Activated CD4-positive, alpha-beta T cell treated with anti-CD3 and anti-CD28 coated beads, Interleukin-2, amount 10 ng/mL, durations not matched to agents 24 days and 14 days (primary cell): ENCODE measurements at regions not wholly inside any gene's neighbourhood (a gene's known extent, or its start where the extent isn't known, plus 50 kb on each side); places are given as distances from the start of the nearest gene placed in this dataset.
"Not testable (repeated sequence)": the region's sequence is repeated elsewhere in the genome, so short reads cannot be mapped to it uniquely, and the experiment has no call there.

Source experiments
- DNase-seq: peaks from one replicate; pipeline ENCODE4 v3.0.0; 2022
- H3K27ac Mint-ChIP-seq: one replicate; pipeline ENCODE4 v1.8.0; 2022; ENCODE audit warnings: mild to moderate bottlenecking, mixed read lengths
- H3K27me3 Mint-ChIP-seq: one replicate; pipeline ENCODE4 v1.8.0; 2022; ENCODE audit warnings: mixed read lengths
- H3K36me3 Mint-ChIP-seq: one replicate; pipeline ENCODE4 v1.8.0; 2022; ENCODE audit warnings: low read depth, mild to moderate bottlenecking, mixed read lengths
- H3K4me1 Mint-ChIP-seq: one replicate; pipeline ENCODE4 v1.8.0; 2021; ENCODE audit warnings: mixed read lengths
- H3K4me3 Mint-ChIP-seq: one replicate; pipeline ENCODE4 v1.8.0; 2022; ENCODE audit warnings: mild to moderate bottlenecking, moderate library complexity, mixed read lengths
- H3K9me3 Mint-ChIP-seq: one replicate; pipeline ENCODE4 v1.8.0; 2021; ENCODE audit warnings: mixed read lengths
- intact Hi-C: fragments of 100-400 bp; cut with micrococcal nuclease; formaldehyde crosslinking; loops from one replicate; pipeline ENCODE4 v1.15.1; 2023

DNA sequence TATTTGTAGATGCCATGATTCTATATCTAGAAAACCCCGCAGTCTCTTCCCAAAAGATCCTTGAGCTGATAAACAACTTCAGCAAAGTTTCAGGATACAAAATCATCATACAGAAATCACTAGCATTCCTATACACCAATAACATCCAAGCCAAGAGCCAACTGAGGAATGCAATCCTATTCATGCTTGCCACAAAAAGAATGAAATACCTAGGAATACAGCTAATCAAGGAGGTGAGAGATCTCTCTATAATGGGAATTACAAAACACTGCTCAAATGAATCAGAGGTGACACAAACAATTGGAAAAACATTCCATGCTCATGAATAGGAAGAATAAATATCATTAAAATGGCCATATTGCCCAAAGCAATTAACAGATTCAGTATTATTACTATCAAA lies 551.4 kb upstream of the SLC39A10 start:
- Mint-ChIP-seq H3K9me3 (no peaks in the 10 kb centered on the region), H3K27me3 (no peaks in the 10 kb centered on the region), H3K4me3 (no peak overlapping the region), H3K36me3 (no peaks in the 10 kb centered on the region), H3K4me1 (no peaks in the 10 kb centered on the region), H3K27ac (no peak overlapping the region)
- DNase-seq, result no peak
- intact Hi-C loops, result no loop called here

DNA sequence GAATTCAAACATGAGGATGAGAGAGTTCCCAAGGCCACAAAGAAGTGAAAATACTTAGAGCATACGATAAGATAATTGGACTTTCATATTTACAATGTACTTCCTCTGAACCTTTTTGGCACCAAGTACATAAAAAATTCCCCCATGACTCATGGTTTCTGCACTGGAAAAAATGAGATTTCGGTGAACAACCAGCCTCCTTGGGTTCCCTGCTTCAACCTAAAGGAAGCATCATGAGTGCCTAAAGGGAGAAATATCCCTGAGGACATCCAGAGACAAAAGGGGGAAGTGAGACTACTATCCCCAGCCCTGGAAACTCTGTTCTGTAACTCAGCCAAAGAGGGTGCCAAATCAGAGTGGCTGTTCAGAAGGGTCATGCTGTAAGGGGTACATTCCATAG lies 562.7 kb upstream of the SLC39A10 start:
- Mint-ChIP-seq H3K9me3 (no peaks in the 10 kb centered on the region), H3K36me3 (no peaks in the 10 kb centered on the region), H3K27ac (no peak overlapping the region), H3K4me3 (no peak overlapping the region), H3K4me1 (peaks cover 3% of the 10 kb centered on the region), H3K27me3 (no peaks in the 10 kb centered on the region)
- intact Hi-C loops, result no loop called here
- no peak for DNase-seq

DNA sequence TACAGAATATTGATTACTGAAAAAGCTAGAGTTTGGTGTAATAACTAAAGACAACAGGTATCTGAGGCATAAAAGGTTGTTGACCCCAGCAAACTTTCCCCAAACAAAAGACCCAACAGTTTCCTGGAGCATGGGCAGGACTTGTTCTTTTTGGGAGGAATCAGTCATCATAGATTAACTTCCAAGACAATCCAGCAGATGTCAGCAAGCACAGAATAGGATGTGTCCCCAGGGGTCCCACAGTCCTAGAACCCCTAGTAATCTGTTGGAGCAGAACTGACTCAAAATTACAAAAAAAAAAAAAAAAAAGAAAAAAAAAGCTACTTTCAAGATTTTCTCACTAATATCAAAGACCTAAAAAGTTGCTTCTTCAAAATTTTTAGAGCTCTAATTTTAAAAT lies 564.7 kb upstream of the SLC39A10 start:
- intact Hi-C loops, result no loop called here
- peaks cover 3% of the 10 kb centered on the region for H3K4me1 Mint-ChIP-seq
- H3K27me3 Mint-ChIP-seq, result no peaks in the 10 kb centered on the region

DNA sequence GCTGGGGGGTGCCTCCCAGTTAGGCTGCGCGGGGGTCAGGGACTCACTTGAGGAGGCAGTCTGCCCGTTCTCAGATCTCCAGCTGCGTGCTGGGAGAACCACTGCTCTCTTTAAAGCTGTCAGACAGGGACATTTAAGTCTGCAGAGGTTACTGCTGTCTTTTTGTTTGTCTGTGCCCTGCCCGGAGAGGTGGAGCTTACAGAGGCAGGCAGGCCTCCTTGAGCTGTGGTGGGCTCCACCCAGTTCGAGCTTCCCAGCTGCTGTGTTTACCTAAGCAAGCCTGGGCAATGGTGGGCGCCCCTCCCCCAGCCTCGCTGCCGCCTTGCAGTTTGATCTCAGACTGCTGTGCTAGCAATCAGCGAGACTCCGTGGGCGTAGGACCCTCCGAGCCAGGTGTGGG lies 584.2 kb upstream of the SLC39A10 start:
- H3K27me3 Mint-ChIP-seq, H3K27ac Mint-ChIP-seq, H3K9me3 Mint-ChIP-seq, H3K36me3 Mint-ChIP-seq, H3K4me3 Mint-ChIP-seq, intact Hi-C loops, H3K4me1 Mint-ChIP-seq, DNase-seq: not testable (repeated sequence)

More for the DNA sequence above, 564.7 kb upstream of the SLC39A10 start:
- no peaks in the 10 kb centered on the region for H3K9me3 Mint-ChIP-seq
- H3K36me3 Mint-ChIP-seq, result no peaks in the 10 kb centered on the region
- no peak overlapping the region for H3K4me3 Mint-ChIP-seq
- no peak for DNase-seq
- H3K27ac Mint-ChIP-seq, result no peak overlapping the region

DNA sequence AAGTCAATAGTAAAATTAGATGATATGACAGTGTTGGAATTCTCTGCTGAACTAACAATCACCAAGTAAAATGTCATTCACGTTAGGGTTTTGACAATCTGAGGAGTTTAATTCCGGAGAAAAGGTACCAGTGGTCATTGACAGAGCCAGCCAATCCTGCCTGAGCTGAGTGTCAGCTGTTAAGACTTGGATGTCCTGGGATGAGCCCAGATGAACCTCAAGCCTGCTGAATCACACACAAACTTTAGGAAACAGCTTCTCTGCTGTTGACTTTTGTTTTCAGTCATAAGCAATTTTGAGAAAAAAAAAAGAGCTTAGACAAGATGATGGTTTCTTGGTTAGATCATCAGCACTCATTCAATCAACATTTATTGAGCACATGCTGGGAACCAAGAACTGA lies 600.0 kb upstream of the SLC39A10 start:
- DNase-seq, result no peak
- Mint-ChIP-seq H3K27me3 (no peaks in the 10 kb centered on the region), H3K27ac (no peak overlapping the region), H3K9me3 (no peaks in the 10 kb centered on the region), H3K4me1 (no peaks in the 10 kb centered on the region), H3K36me3 (no peaks in the 10 kb centered on the region), H3K4me3 (no peak overlapping the region)
- intact Hi-C loops, result no loop called here

DNA sequence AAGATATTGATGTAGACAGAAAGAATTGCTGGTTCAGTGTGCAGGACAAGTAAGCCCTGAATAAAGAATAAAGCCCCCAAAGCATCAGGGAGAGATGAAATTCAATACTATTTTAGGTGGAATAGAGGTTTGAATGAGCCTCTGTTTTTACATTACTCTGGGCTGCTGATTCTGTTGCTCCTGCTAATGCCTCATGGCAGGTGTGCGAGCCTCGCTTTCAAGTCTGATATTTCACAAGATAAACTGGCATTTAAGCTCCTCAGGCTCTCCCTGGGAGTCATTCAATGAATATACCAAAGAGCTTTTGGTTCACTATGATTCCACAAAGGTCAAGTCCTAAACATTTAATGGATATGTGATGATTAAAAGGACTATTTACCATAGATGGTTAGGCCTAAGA lies 601.0 kb upstream of the SLC39A10 start:
- H3K4me1 Mint-ChIP-seq, result no peaks in the 10 kb centered on the region
- H3K9me3 Mint-ChIP-seq, result no peaks in the 10 kb centered on the region
- intact Hi-C loops, result no loop called here
- no peaks in the 10 kb centered on the region for H3K36me3 Mint-ChIP-seq
- no peaks in the 10 kb centered on the region for H3K27me3 Mint-ChIP-seq
- DNase-seq, result no peak
- H3K27ac Mint-ChIP-seq, result no peak overlapping the region
- no peak overlapping the region for H3K4me3 Mint-ChIP-seq

DNA sequence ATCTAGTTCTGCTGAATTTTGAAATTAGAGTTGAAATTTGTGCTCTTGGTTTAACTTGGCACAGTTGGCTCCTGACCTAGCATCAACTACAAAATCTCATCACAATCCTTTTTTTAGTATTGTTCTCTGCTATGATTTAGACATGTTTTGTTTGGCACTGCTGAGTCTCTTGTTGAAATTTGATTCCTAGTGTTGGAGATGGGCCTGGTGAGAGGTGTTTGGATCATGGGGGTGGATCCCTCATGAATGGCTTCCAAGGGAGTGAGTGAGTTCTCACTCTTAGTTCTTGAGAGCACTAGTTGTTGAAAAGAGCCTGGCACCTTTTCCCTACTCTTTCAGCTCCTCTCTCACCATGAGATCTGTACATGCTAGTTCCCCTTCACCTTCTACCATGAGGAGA lies 605.6 kb upstream of the SLC39A10 start:
- no peak overlapping the region for H3K4me3 Mint-ChIP-seq
- intact Hi-C loops, result no loop called here

DNA sequence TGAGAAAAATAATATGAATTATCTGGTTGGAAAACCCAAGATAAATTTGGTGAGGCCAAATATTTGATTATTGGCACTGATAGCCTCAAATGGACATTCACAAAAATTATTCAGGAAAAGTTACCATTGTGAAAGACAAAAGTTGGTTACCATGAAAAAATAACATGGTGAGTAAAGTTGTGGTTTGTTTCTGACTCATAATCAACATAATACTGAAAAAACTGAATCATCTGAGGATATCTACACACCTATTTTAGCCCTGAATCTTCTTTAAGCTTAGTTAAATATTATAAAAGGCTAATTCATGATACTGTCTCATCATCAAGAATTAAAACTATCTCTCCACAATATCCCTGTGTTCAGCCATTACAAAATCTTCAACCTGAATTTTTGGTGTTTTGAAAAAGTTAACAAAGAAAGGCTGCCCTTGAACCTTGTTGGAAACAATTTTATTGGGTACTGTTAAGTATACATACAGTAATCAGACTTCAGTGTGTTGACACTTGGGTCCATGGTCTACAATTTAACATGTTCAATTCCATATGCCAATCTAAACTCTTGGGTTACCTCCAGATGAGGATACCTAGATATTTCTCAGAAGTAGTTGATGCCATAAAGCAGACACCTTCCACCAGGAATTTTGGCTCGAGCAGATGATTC lies 607.5 kb upstream of the SLC39A10 start:
- H3K4me3 Mint-ChIP-seq, result no peak overlapping the region
- H3K27ac Mint-ChIP-seq, result no peak overlapping the region
- no peaks in the 10 kb centered on the region for H3K27me3 Mint-ChIP-seq
- no peak for DNase-seq
- no peaks in the 10 kb centered on the region for H3K9me3 Mint-ChIP-seq
- intact Hi-C loops, result no loop called here
- H3K4me1 Mint-ChIP-seq, result peaks cover 2% of the 10 kb centered on the region
- no peaks in the 10 kb centered on the region for H3K36me3 Mint-ChIP-seq

More for the DNA sequence above, 605.6 kb upstream of the SLC39A10 start:
- no peak for DNase-seq
- Mint-ChIP-seq H3K9me3 (no peaks in the 10 kb centered on the region), H3K27ac (no peak overlapping the region), H3K36me3 (no peaks in the 10 kb centered on the region), H3K4me1 (peaks cover 2% of the 10 kb centered on the region), H3K27me3 (no peaks in the 10 kb centered on the region)

DNA sequence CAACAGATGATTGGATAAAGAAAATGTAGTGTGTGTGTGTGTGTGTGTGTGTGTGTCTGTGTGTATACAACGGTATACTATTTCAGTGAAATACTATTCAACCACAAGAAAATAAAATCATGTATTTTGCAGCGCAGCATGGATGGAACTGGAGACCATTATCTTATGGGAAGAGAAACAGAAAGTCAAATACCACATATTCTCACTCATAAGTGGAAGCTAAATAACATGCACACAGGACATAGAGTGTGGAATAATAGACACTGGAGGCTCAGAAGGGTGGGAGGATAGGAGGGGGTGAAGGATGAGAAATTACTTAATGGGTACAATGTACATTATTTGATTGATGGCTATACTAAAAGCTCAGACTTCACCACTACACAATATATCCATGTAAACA lies 609.1 kb upstream of the SLC39A10 start:
- Mint-ChIP-seq H3K9me3 (no peaks in the 10 kb centered on the region), H3K4me1 (peaks cover 2% of the 10 kb centered on the region), H3K27ac (no peak overlapping the region), H3K36me3 (no peaks in the 10 kb centered on the region), H3K4me3 (no peak overlapping the region), H3K27me3 (no peaks in the 10 kb centered on the region)
- DNase-seq, result no peak
- intact Hi-C loops, result no loop called here

DNA sequence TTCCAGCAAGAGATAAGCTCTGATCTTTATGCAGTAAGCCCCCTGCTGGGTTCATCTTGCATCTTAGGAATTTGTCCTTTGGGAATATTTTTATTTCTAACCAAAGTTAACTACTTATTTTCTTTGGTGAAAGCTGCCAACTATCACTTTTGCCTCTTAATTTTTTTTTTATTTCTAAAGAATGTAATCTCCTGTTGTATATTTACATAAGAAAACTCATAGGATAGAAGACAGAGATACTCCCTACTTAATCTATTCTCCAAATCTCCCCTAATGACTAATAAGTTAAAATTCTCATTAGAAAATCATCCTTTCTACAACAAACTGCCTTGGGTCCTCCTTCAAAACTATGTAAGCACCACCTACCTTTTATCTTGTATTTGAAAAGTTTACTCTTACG lies 612.2 kb upstream of the SLC39A10 start:
- intact Hi-C loops, result no loop called here
- Mint-ChIP-seq H3K9me3 (no peaks in the 10 kb centered on the region), H3K4me1 (peaks cover 2% of the 10 kb centered on the region), H3K27ac (no peak overlapping the region), H3K4me3 (no peak overlapping the region), H3K36me3 (no peaks in the 10 kb centered on the region), H3K27me3 (no peaks in the 10 kb centered on the region)
- DNase-seq, result no peak

DNA sequence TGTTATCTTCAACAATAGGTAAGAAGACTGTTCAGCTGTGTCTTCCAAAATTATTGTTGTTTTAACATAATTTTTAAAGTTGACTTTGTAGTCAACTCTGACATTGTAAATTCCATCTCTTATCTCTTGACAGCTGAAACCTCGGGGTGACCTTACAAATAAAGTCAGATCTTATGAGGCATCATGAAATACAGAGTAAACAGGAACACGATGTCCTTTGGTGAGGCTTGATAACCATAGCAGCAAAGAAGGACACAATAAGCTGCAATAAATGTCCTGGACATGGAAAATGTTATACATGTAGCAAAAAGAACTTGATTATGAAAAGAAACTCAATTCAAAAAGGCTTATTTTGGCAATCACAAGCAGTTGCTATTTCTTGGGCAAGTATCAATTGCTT lies 618.9 kb upstream of the SLC39A10 start:
- peaks cover 2% of the 10 kb centered on the region for H3K27me3 Mint-ChIP-seq
- DNase-seq, result no peak
- intact Hi-C loops, result no loop called here
- H3K9me3 Mint-ChIP-seq, result no peaks in the 10 kb centered on the region
- no peaks in the 10 kb centered on the region for H3K4me1 Mint-ChIP-seq
- no peak overlapping the region for H3K4me3 Mint-ChIP-seq
- no peak overlapping the region for H3K27ac Mint-ChIP-seq
- H3K36me3 Mint-ChIP-seq, result no peaks in the 10 kb centered on the region

DNA sequence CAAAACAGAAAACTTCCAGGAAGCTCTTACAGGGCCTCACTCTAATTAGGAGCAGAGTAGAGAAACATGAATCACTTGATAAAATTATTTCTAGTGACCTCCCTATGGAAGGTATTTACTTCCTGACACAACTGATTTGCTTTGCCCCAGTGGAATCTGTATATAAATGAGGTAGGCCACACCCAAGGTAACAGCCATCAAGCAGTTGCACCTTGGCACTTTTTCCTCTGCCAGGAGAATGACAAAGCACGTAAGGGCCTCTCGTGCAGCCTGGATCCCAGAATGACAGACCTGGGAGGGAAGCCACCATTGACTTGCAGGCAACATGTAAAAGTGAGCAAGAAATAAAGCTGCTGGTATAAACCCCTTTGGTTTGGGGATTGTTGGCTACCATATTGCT lies 620.0 kb upstream of the SLC39A10 start:
- H3K27me3 Mint-ChIP-seq, result peaks cover 2% of the 10 kb centered on the region
- DNase-seq, result no peak
- no peaks in the 10 kb centered on the region for H3K9me3 Mint-ChIP-seq
- H3K4me3 Mint-ChIP-seq, result no peak overlapping the region
- intact Hi-C loops, result no loop called here
- H3K36me3 Mint-ChIP-seq, result no peaks in the 10 kb centered on the region
- H3K27ac Mint-ChIP-seq, result no peak overlapping the region
- H3K4me1 Mint-ChIP-seq, result no peaks in the 10 kb centered on the region

DNA sequence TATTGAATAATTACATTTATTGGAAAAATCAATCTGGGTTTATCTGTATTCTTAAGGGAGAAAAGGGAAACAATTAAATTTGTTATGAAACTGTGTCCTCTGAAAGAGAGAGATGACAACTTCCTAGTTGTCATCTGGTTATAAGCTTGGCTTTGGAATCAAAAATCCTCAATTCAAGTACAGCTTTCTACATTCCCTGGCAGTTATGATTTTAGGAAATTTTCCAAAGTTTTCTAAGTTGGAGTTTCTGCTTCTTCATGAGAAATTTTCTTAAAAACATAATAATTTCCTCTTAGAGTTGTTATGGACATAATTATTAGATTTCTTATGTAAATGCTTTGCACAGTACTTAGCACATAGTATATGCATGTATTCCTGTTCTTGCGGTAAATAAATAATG lies 625.6 kb upstream of the SLC39A10 start:
- Mint-ChIP-seq H3K4me3 (no peak overlapping the region), H3K36me3 (no peaks in the 10 kb centered on the region), H3K4me1 (no peaks in the 10 kb centered on the region), H3K27me3 (peaks cover 7% of the 10 kb centered on the region), H3K9me3 (no peaks in the 10 kb centered on the region), H3K27ac (no peak overlapping the region)
- intact Hi-C loops, result no loop called here
- DNase-seq, result no peak

DNA sequence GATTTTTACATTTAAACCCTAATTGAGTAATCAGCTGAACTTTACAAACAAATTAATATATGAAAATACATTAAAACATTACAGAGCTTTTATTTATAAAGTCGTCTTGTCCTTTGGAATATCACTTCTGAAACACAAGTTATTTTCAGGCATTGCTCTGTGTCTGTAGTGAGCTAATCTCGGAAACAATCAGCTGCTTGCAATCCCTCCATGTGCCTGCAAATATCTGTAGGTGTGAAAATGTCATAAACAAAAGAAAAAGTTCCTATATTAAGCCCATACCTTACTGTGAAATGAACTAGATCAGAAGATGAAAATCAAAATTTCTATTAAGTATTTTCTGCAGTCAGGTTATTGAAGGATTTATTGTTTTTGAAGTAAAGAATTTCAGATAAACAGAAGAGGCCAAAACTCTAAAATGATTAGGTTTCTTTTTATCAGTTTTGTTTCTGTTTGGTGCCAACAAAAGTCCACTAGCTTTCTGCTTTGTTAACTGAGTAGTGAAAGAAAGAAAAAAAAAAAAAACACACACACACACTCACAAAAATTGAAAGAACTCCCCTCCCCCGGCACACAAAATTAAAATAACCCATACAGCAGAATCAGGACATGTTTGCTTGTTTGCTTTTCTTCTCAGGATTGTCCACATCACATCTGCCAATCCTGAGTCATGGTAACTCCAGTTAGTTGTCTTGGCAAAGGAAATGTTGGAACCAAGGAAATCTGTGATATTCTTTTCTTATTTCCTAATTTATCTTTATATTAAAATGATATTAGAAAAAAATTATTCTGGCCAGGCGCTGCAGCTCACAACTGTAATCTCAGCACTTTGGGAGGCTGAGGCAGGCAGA lies 627.0 kb upstream of the SLC39A10 start:
- H3K4me1 Mint-ChIP-seq, result no peaks in the 10 kb centered on the region
- intact Hi-C loops, result no loop called here
- no peak overlapping the region for H3K4me3 Mint-ChIP-seq
- no peak overlapping the region for H3K27ac Mint-ChIP-seq
- no peaks in the 10 kb centered on the region for H3K9me3 Mint-ChIP-seq
- DNase-seq, result no peak
- H3K27me3 Mint-ChIP-seq, result peaks cover 9% of the 10 kb centered on the region
- no peaks in the 10 kb centered on the region for H3K36me3 Mint-ChIP-seq

DNA sequence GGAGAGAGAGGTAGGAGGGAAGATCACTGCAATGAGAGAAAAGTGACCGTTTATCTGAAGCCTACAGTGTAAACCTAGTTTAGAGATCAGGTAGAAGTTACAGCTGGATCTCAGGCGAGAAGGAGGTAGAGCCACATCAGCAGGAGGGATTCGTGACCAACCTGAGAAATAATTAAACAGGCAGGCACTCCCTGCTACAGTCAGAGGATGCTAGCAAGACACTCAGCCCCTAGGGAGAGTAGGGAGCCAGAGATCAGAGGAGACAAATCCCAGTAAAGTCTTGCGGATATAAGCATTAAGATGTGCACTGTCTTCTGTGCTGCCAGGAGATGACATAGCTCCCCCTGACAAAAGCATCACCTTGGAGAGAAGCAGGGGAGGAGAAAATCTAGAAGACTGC lies 629.1 kb upstream of the SLC39A10 start:
- DNase-seq, result no peak
- no peaks in the 10 kb centered on the region for H3K36me3 Mint-ChIP-seq
- peaks cover 10% of the 10 kb centered on the region for H3K27me3 Mint-ChIP-seq
- H3K4me1 Mint-ChIP-seq, result no peaks in the 10 kb centered on the region
- no peaks in the 10 kb centered on the region for H3K9me3 Mint-ChIP-seq
- intact Hi-C loops, result no loop called here
- no peak overlapping the region for H3K27ac Mint-ChIP-seq
- H3K4me3 Mint-ChIP-seq, result no peak overlapping the region
